Ishikawa (cell line): ENCODE measurements at regions not wholly inside any gene's neighbourhood (a gene's known extent, or its start where the extent isn't known, plus 50 kb on each side); places are given as distances from the start of the nearest gene placed in this dataset.

Experiments
- CREB1 ChIP-seq: IDR thresholded peaks from 2 replicates; pipeline ENCODE4 v1.6.1; 2012; ENCODE audit warnings: low read depth
- EGR1 ChIP-seq: IDR thresholded peaks from 2 replicates; pipeline ENCODE4 v1.6.1; 2012
- EP300 ChIP-seq: IDR thresholded peaks from 2 replicates; pipeline ENCODE4 v1.6.1; 2012; ENCODE audit warnings: borderline replicate concordance
- FOXM1 ChIP-seq: IDR thresholded peaks from 2 replicates; pipeline ENCODE4 v1.6.1; 2012; ENCODE audit warnings: low read depth, borderline replicate concordance
- NFIC ChIP-seq: IDR thresholded peaks from 2 replicates; pipeline ENCODE4 v1.6.1; 2012
- RAD21 ChIP-seq: IDR thresholded peaks from 2 replicates; pipeline ENCODE4 v1.6.1; 2012; ENCODE audit warnings: low read depth
- TAF1 ChIP-seq: IDR thresholded peaks from 2 replicates; pipeline ENCODE4 v1.6.1; 2012; ENCODE audit warnings: low read depth, mild to moderate bottlenecking
- TCF12 ChIP-seq: IDR thresholded peaks from 2 replicates; pipeline ENCODE4 v1.6.1; 2012; ENCODE audit warnings: low read depth
- YY1 ChIP-seq: IDR thresholded peaks from 2 replicates; pipeline ENCODE4 v1.6.1; 2012; ENCODE audit warnings: low read depth
- TF ChIP-seq, protein P1 (sequence below): IDR thresholded peaks from 2 replicates; pipeline ENCODE4 v1.6.1; 2012; ENCODE audit warnings: low read depth, mild to moderate bottlenecking
- TF ChIP-seq, protein P2 (sequence below): IDR thresholded peaks from 2 replicates; pipeline ENCODE4 v1.6.1; 2012

DNA sequence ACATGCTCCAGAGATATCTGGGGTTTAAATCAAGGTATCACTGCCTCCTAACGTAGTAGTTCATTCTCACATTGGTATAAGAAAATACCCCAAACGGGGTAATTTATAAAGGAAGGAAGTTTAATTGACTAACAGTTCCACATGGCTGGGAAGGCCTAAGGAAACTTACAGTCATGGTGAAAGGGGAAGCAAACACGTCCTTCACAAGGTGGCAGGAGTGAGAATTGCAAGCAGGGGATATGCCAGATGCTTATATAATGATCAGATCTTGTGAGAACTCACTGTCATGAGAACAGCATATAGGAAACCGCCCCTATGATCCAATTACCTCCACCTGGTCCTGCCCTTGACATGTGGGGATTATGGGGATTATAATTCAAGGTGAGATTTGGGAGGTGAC is 1280.2 kb upstream of the C9orf72 start:
- TF ChIP-seq RAD21 (no peak), TAF1 (no peak), EP300 (no peak), FOXM1 (no peak), TCF12 (no peak), YY1 (no peak), NFIC (no peak), CREB1 (no peak), EGR1 (no peak)
- TF ChIP-seq, protein P1, sequence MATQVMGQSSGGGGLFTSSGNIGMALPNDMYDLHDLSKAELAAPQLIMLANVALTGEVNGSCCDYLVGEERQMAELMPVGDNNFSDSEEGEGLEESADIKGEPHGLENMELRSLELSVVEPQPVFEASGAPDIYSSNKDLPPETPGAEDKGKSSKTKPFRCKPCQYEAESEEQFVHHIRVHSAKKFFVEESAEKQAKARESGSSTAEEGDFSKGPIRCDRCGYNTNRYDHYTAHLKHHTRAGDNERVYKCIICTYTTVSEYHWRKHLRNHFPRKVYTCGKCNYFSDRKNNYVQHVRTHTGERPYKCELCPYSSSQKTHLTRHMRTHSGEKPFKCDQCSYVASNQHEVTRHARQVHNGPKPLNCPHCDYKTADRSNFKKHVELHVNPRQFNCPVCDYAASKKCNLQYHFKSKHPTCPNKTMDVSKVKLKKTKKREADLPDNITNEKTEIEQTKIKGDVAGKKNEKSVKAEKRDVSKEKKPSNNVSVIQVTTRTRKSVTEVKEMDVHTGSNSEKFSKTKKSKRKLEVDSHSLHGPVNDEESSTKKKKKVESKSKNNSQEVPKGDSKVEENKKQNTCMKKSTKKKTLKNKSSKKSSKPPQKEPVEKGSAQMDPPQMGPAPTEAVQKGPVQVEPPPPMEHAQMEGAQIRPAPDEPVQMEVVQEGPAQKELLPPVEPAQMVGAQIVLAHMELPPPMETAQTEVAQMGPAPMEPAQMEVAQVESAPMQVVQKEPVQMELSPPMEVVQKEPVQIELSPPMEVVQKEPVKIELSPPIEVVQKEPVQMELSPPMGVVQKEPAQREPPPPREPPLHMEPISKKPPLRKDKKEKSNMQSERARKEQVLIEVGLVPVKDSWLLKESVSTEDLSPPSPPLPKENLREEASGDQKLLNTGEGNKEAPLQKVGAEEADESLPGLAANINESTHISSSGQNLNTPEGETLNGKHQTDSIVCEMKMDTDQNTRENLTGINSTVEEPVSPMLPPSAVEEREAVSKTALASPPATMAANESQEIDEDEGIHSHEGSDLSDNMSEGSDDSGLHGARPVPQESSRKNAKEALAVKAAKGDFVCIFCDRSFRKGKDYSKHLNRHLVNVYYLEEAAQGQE, result no peak
- TF ChIP-seq, protein P2, sequence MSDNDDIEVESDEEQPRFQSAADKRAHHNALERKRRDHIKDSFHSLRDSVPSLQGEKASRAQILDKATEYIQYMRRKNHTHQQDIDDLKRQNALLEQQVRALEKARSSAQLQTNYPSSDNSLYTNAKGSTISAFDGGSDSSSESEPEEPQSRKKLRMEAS, result no peak
